HepG2 (cell line): ENCODE measurements at regions not wholly inside any gene's neighbourhood (a gene's known extent, or its start where the extent isn't known, plus 50 kb on each side); places are given as distances from the start of the nearest gene placed in this dataset.

Experiments used
- ATAC-seq: fragments of 200-7000 bp; cut with Tn5 transposase; 3 replicates; pipeline ENCODE4 v1.9.1; 2020; ENCODE audit warnings: mild to moderate bottlenecking, moderate library complexity
- BruUV-seq: library from RNA; stranded (reverse); fragments of 400-500 nt; replicated peaks from 2 replicates; lab custom pipeline; 2021; lab: Mats Ljungman, UMichigan
- CTCF ChIA-PET: fragments of 300-600 bp; formaldehyde crosslinking; extraction: SDS; loops from one replicate; lab custom pipeline; 2021; ENCODE audit warnings: low total read pairs, inconsistent platforms, low intra/inter-chr PET ratio; lab: Yijun Ruan, JAX
- POLR2A ChIA-PET: fragments of 350-600 bp; sonication (Branson Sonifier 250); formaldehyde crosslinking; loops from one replicate; lab custom pipeline; 2020; ENCODE audit warnings: antibody characterized with exemption, inconsistent platforms; lab: Yijun Ruan, JAX
- DNase-seq: peaks from one replicate; pipeline ENCODE4 v3.0.0-alpha.2; 2015; ENCODE audit warnings: low spot score
- FAIRE-seq: peaks from 3 replicates; lab custom pipeline; 2011; peaks lifted over from hg19 to GRCh38; lab: Jason Lieb, UNC
- H2AFZ ChIP-seq: one replicate; pipeline ENCODE4 v1.6.1; 2011; ENCODE audit warnings: low read length, inconsistent platforms
- H3K27ac ChIP-seq: fragments of 300-600 bp; 3 replicates; pipeline ENCODE4 v1.8.0; 2011; ENCODE audit warnings: mixed run types, mild to moderate bottlenecking, mixed read lengths, low read length, inconsistent platforms; ENCODE audit not compliant: insufficient read depth; ENCODE audit errors: extremely low read length
- H3K27me3 ChIP-seq, 2 experiments: fragments of 200-600 bp in 1 of 2; 2 replicates in 1 of 2; 3 replicates in 1 of 2; pipeline versions ENCODE4 v1.6.0 to v1.8.0; 2011; ENCODE audit warnings: low read length in 2 of 2, mild to moderate bottlenecking in 2 of 2, moderate library complexity in 2 of 2, inconsistent platforms in 1 of 2; ENCODE audit not compliant: insufficient read depth in 2 of 2, control insufficient read depth in 1 of 2
- H3K36me3 ChIP-seq, 2 experiments: fragments of 200-600 bp in 1 of 2; replicated peaks in 1 of 2; 2 replicates in 1 of 2; 3 replicates in 1 of 2; pipeline versions ENCODE4 v1.5.1 to v1.8.0; 2011; ENCODE audit warnings: low read length in 2 of 2, inconsistent platforms in 1 of 2; ENCODE audit not compliant: insufficient read depth in 2 of 2, control insufficient read depth in 1 of 2
- H3K4me1 ChIP-seq: 2 replicates; pipeline ENCODE4 v1.5.1; 2012; ENCODE audit warnings: low read length, inconsistent platforms; ENCODE audit not compliant: insufficient read depth
- H3K4me2 ChIP-seq: 2 replicates; pipeline ENCODE4 v1.6.0; 2011; ENCODE audit warnings: low read depth, low read length, inconsistent platforms
- H3K4me3 ChIP-seq, 3 experiments: fragments of 200-600 bp in 1 of 3; sonication (generic), shearing (Covaris generic) in 1 of 3; replicated peaks in 1 of 3; 2 replicates each; pipeline ENCODE4 v1.5.1; 2011 to 2016; ENCODE audit warnings: low read length in 3 of 3, inconsistent platforms in 2 of 3, low read depth in 2 of 3, mild to moderate bottlenecking in 2 of 3, control low read depth in 1 of 3, mixed read lengths in 1 of 3; ENCODE audit not compliant: insufficient read depth in 1 of 3
- H3K79me2 ChIP-seq: one replicate; pipeline ENCODE4 v1.6.1; 2011; ENCODE audit warnings: low read length, inconsistent platforms; ENCODE audit not compliant: insufficient read depth
- H3K9ac ChIP-seq: 2 replicates; pipeline ENCODE4 v1.6.0; 2011; ENCODE audit warnings: mild to moderate bottlenecking, low read depth, low read length, inconsistent platforms; ENCODE audit not compliant: insufficient read depth
- H3K9me3 ChIP-seq: 2 replicates; pipeline ENCODE4 v1.5.1; 2012; ENCODE audit warnings: mild to moderate bottlenecking, low read length
- H4K20me1 ChIP-seq: 2 replicates; pipeline ENCODE4 v1.6.0; 2011; ENCODE audit warnings: inconsistent platforms, mild to moderate bottlenecking, low read length, moderate library complexity; ENCODE audit not compliant: insufficient read depth
- CEBPB ChIP-seq: IDR thresholded peaks from 2 replicates; pipeline ENCODE4 v1.6.1; 2011; ENCODE audit warnings: low read depth, low read length, improper control_type of control experiment, borderline replicate concordance
- CREM ChIP-seq, 2 experiments: sonication (generic) in 1 of 2; formaldehyde crosslinking in 1 of 2; IDR thresholded peaks; 2 replicates each; pipeline versions ENCODE4 v1.4.0 to v1.6.1; 2016 to 2020; ENCODE audit warnings: antibody characterized with exemption in 1 of 2, mild to moderate bottlenecking in 1 of 2, missing genetic modification reagents in 1 of 2
- EP300 ChIP-seq, 3 experiments: sonication (generic) in 1 of 3; formaldehyde crosslinking in 1 of 3; IDR thresholded peaks; 2 replicates each; pipeline versions ENCODE4 v1.5.1 to v1.6.1; 2011 to 2020; ENCODE audit warnings: low read depth in 2 of 3, low read length in 2 of 3, borderline replicate concordance in 1 of 3, improper control_type of control experiment in 1 of 3, mild to moderate bottlenecking in 1 of 3, missing genetic modification reagents in 1 of 3, moderate library complexity in 1 of 3
- MBD4 ChIP-seq: IDR thresholded peaks from 2 replicates; pipeline ENCODE4 v1.6.1; 2012; ENCODE audit warnings: low read length, inconsistent platforms, borderline replicate concordance
- MEIS2 ChIP-seq: sonication (generic); formaldehyde crosslinking; IDR thresholded peaks from 2 replicates; pipeline ENCODE4 v1.9.0; 2021; ENCODE audit warnings: mild to moderate bottlenecking, missing genetic modification reagents
- RARG ChIP-seq: sonication (generic); formaldehyde crosslinking; IDR thresholded peaks from 2 replicates; pipeline ENCODE4 v1.4.0; 2020; ENCODE audit warnings: low read depth, mild to moderate bottlenecking, missing genetic modification reagents
- SNAPC4 ChIP-seq: sonication (generic); formaldehyde crosslinking; IDR thresholded peaks from 2 replicates; pipeline ENCODE4 v1.4.0; 2020; ENCODE audit warnings: mild to moderate bottlenecking, missing genetic modification reagents
- ZBTB2 ChIP-seq: sonication (generic); formaldehyde crosslinking; IDR thresholded peaks from 2 replicates; pipeline ENCODE4 v1.8.0; 2022; ENCODE audit warnings: low read depth, missing genetic modification reagents
- ZBTB34 ChIP-seq: sonication (generic); formaldehyde crosslinking; IDR thresholded peaks from 2 replicates; pipeline ENCODE4 v1.8.0; 2022; ENCODE audit warnings: mild to moderate bottlenecking, missing genetic modification reagents
- ZNF773 ChIP-seq: sonication (generic); formaldehyde crosslinking; IDR thresholded peaks from 2 replicates; pipeline ENCODE4 v1.4.0; 2020; ENCODE audit warnings: missing genetic modification reagents, borderline replicate concordance
- ZNF883 ChIP-seq: sonication (generic); formaldehyde crosslinking; IDR thresholded peaks from 2 replicates; pipeline ENCODE4 v1.5.1; 2020; ENCODE audit warnings: mild to moderate bottlenecking, missing genetic modification reagents; ENCODE audit errors: not compliant biosample characterization
- WGBS: methylation state at CpG from one replicate; pipeline ENCODE4 v1.1.6; 2017; ENCODE audit warnings: low lambda C conversion rate; 5-methylcytosine and 5-hydroxymethylcytosine counted together
- in situ Hi-C: cut with HindIII; loops from 2 replicates; pipeline ENCODE4 v1.10.0; 2017; ENCODE audit warnings: low pct_unique_long_range_greater_than_20kb; ENCODE audit not compliant: extremely low pct_ligation_motif_present
- intact Hi-C: fragments of 100-400 bp; cut with micrococcal nuclease; formaldehyde crosslinking; loops from one replicate; pipeline ENCODE4 v1.10.0; 2022; ENCODE audit not compliant: unreplicated experiment

GRCh38 chr11:109236696-109237095 lies 185.3 kb upstream of the C11orf87 start:
- FAIRE-seq (no peak), DNase-seq (no peak)
- Histone ChIP-seq H3K9ac (no peak overlapping the region), H2AFZ (no peak overlapping the region)
- BruUV-seq, result no TSS peak
- no peak for TF ChIP-seq MBD4
- no peak for TF ChIP-seq ZNF773 (CRISPR knock-in tag)
- TF ChIP-seq ZBTB2, result no peak
- TF ChIP-seq, all 625 proteins: peak for 0
- H3K4me1 ChIP-seq, result no peaks in the 10 kb centered on the region
- WGBS, result 0% methylated on average over 1 of the region's 1 CpG
- no peaks in the 10 kb centered on the region for H4K20me1 ChIP-seq
- H3K36me3 ChIP-seq, result no peaks in the 10 kb centered on the region
- no peaks in the 10 kb centered on the region for H3K27me3 ChIP-seq
- no peak overlapping the region for H3K4me2 ChIP-seq
- no peak overlapping the region for H3K27ac ChIP-seq
- intact Hi-C loops, result no loop called here
- ATAC-seq, result no peak
- in situ Hi-C loops, result no loop called here
- CTCF ChIA-PET, result no interaction called here
- H3K9me3 ChIP-seq, result no peaks in the 10 kb centered on the region
- H3K4me3 ChIP-seq, result no peak overlapping the region
- H3K79me2 ChIP-seq, result no peaks in the 10 kb centered on the region
- POLR2A ChIA-PET, result no interaction called here

GRCh38 chr11:109237636-109238035 lies 184.4 kb upstream of the C11orf87 start:
- intact Hi-C loops (no loop called here), in situ Hi-C loops (no loop called here)
- no TSS peak for BruUV-seq
- TF ChIP-seq MEIS2 (no peak), CEBPB (no peak), ZNF883 (CRISPR knock-in tag) (no peak), EP300 (IDR thresholded peaks at IDR 0.05; ENCODE audit: low read depth in 2 of 2, low read length in 2 of 2) (no peak), EP300 (CRISPR knock-in tag; IDR thresholded peaks at IDR 0.05; ENCODE audit: borderline replicate concordance) (no peak), RARG (CRISPR knock-in tag) (no peak), CREM (IDR thresholded peaks at IDR 0.05) (no peak), CREM (CRISPR knock-in tag; IDR thresholded peaks at IDR 0.05) (no peak), ZBTB34 (CRISPR knock-in tag) (no peak), SNAPC4 (CRISPR knock-in tag) (no peak)
- no peak overlapping the region for H3K9ac ChIP-seq
- DNase-seq (no peak), ATAC-seq (no peak), FAIRE-seq (no peak)
- CTCF ChIA-PET, result no interaction called here
- no peaks in the 10 kb centered on the region for H3K79me2 ChIP-seq
- POLR2A ChIA-PET, result no interaction called here
- H3K27me3 ChIP-seq, result no peaks in the 10 kb centered on the region
- no peak overlapping the region for H2AFZ ChIP-seq
- H3K27ac ChIP-seq, result no peak overlapping the region
- no peak overlapping the region for H3K4me2 ChIP-seq
- H4K20me1 ChIP-seq, result no peaks in the 10 kb centered on the region
- no peaks in the 10 kb centered on the region for H3K9me3 ChIP-seq
- no peaks in the 10 kb centered on the region for H3K4me1 ChIP-seq
- no peaks in the 10 kb centered on the region for H3K36me3 ChIP-seq
- H3K4me3 ChIP-seq, result no peak overlapping the region
